HepG2 (cell line): ENCODE measurements at regions not wholly inside any gene's neighbourhood (a gene's known extent, or its start where the extent isn't known, plus 50 kb on each side); places are given as distances from the start of the nearest gene placed in this dataset.

Experiments
- FOXA3 ChIP-seq: IDR thresholded peaks from 2 replicates; pipeline ENCODE4 v1.6.1; 2016; ENCODE audit warnings: missing genetic modification reagents, missing compliant biosample characterization
- JUN ChIP-seq: sonication (generic); formaldehyde crosslinking; IDR thresholded peaks from 2 replicates; pipeline ENCODE4 v1.4.0; 2020; ENCODE audit warnings: mild to moderate bottlenecking, missing genetic modification reagents
- MIER2 ChIP-seq: IDR thresholded peaks from 2 replicates; pipeline ENCODE4 v1.6.1; 2016; ENCODE audit warnings: missing biosample characterization, missing genetic modification reagents
- MIER3 ChIP-seq: IDR thresholded peaks from 2 replicates; pipeline ENCODE4 v1.6.1; 2016; ENCODE audit warnings: missing compliant biosample characterization, borderline replicate concordance
- MXI1 ChIP-seq: IDR thresholded peaks from 3 replicates; pipeline ENCODE4 v1.6.1; 2012; ENCODE audit warnings: low read depth, low read length, inconsistent platforms, borderline replicate concordance
- NFKB2 ChIP-seq: sonication (generic); formaldehyde crosslinking; IDR thresholded peaks from 2 replicates; pipeline ENCODE4 v1.4.0; 2020; ENCODE audit warnings: missing genetic modification reagents, borderline replicate concordance
- PAX8 ChIP-seq: sonication (generic); formaldehyde crosslinking; IDR thresholded peaks from 2 replicates; pipeline ENCODE4 v1.8.0; 2022; ENCODE audit warnings: mild to moderate bottlenecking, missing genetic modification reagents, borderline replicate concordance
- SATB2 ChIP-seq: sonication (generic); formaldehyde crosslinking; IDR thresholded peaks from 2 replicates; pipeline ENCODE4 v1.5.0; 2020; ENCODE audit warnings: missing genetic modification reagents
- SCMH1 ChIP-seq: sonication (generic); formaldehyde crosslinking; IDR thresholded peaks from 2 replicates; pipeline ENCODE4 v1.9.0; 2021; ENCODE audit warnings: missing genetic modification reagents, mild to moderate bottlenecking, borderline replicate concordance
- SRSF4 ChIP-seq: fragments of 200-400 bp; formaldehyde crosslinking; IDR thresholded peaks from one replicate; pipeline ENCODE4 v1.6.1; 2018; ENCODE audit warnings: mild to moderate bottlenecking, low read depth, low read length, moderate library complexity; ENCODE audit not compliant: poor library complexity, severe bottlenecking
- TAF15 ChIP-seq: fragments of 200-400 bp; formaldehyde crosslinking; IDR thresholded peaks from one replicate; pipeline ENCODE4 v1.6.1; 2018; ENCODE audit warnings: mild to moderate bottlenecking, low read depth, low read length; ENCODE audit not compliant: poor library complexity, severe bottlenecking
- TCF12 ChIP-seq, 2 experiments: fragments of 450-650 bp in 1 of 2; sonication (generic) in 1 of 2; formaldehyde crosslinking in 1 of 2; IDR thresholded peaks; 2 replicates each; pipeline versions ENCODE4 v1.6.1 to v1.8.0; 2017 to 2022; ENCODE audit warnings: antibody characterized with exemption in 1 of 2, mild to moderate bottlenecking in 1 of 2, missing genetic modification reagents in 1 of 2, moderate library complexity in 1 of 2
- TEF ChIP-seq: sonication (generic); formaldehyde crosslinking; IDR thresholded peaks from 2 replicates; pipeline ENCODE4 v1.5.0; 2020; ENCODE audit warnings: missing genetic modification reagents
- ZBTB21 ChIP-seq: sonication (generic); formaldehyde crosslinking; IDR thresholded peaks from 2 replicates; pipeline ENCODE4 v1.4.0; 2020; ENCODE audit warnings: missing genetic modification reagents
- ZBTB44 ChIP-seq: sonication (generic); formaldehyde crosslinking; IDR thresholded peaks from 2 replicates; pipeline ENCODE4 v1.4.0; 2020; ENCODE audit warnings: missing genetic modification reagents
- ZFP91 ChIP-seq: sonication (generic); formaldehyde crosslinking; IDR thresholded peaks from 2 replicates; pipeline ENCODE4 v1.9.0; 2022; ENCODE audit warnings: missing genetic modification reagents, mild to moderate bottlenecking, borderline replicate concordance
- ZFYVE20 ChIP-seq: sonication (generic); formaldehyde crosslinking; IDR thresholded peaks from 2 replicates; pipeline ENCODE4 v1.8.0; 2023; ENCODE audit warnings: low read depth, mild to moderate bottlenecking, moderate library complexity, missing genetic modification reagents, borderline replicate concordance
- ZNF263 ChIP-seq: sonication (generic); formaldehyde crosslinking; IDR thresholded peaks from 2 replicates; pipeline ENCODE4 v1.4.0; 2020; ENCODE audit warnings: missing genetic modification reagents
- ZNF274 ChIP-seq: sonication (generic); formaldehyde crosslinking; IDR thresholded peaks from 2 replicates; pipeline ENCODE4 v1.5.1; 2020; ENCODE audit warnings: mild to moderate bottlenecking, missing genetic modification reagents
- ZNF549 ChIP-seq: sonication (generic); formaldehyde crosslinking; IDR thresholded peaks from 2 replicates; pipeline ENCODE4 v1.5.0; 2020; ENCODE audit warnings: missing genetic modification reagents
- ZNF609 ChIP-seq: sonication (generic); formaldehyde crosslinking; IDR thresholded peaks from 2 replicates; pipeline ENCODE4 v1.4.0; 2020; ENCODE audit warnings: mild to moderate bottlenecking, missing genetic modification reagents, borderline replicate concordance

GRCh38 chr2:8103085-8103708 is 578.7 kb upstream of the ID2 start (continued):
- TF ChIP-seq ZFP91 (no peak; the same call in 1 of the 2 replicates), MIER2 (peak; percentile 83), JUN (CRISPR knock-in tag) (peak; percentile 98), TCF12 (IDR thresholded peaks at IDR 0.05) (no peak), TCF12 (CRISPR knock-in tag; IDR thresholded peaks at IDR 0.05) (peak; percentile 98; the same call in 1 of the 2 replicates), ZNF263 (CRISPR knock-in tag) (peak; percentile 36; the same call in 1 of the 2 replicates), ZBTB21 (CRISPR knock-in tag) (peak; percentile 49; the same call in 1 of the 2 replicates), FOXA3 (CRISPR knock-in tag) (peak; percentile 97), TAF15 (no peak), TEF (peak; percentile 93), ZFYVE20 (CRISPR knock-in tag) (no peak), SCMH1 (CRISPR knock-in tag) (no peak), ZNF609 (CRISPR knock-in tag) (peak; percentile 95), ZNF274 (CRISPR knock-in tag) (no peak), ZNF549 (CRISPR knock-in tag) (0 out of 2 replicates have a peak, but pooled peaks have one; percentile 38), SRSF4 (no peak), ZBTB44 (CRISPR knock-in tag) (0 out of 2 replicates have a peak, but pooled peaks have one; percentile 76), SATB2 (CRISPR knock-in tag) (peak; percentile 99), PAX8 (no peak), NFKB2 (CRISPR knock-in tag) (no peak), MXI1 (peak; percentile 61; the same call in 1 of the 3 replicates), MIER3 (CRISPR knock-in tag) (peak; percentile 97; the same call in 1 of the 2 replicates)
